Smooth muscle cell (in vitro differentiated cells): ENCODE measurements at regions not wholly inside any gene's neighbourhood (a gene's known extent, or its start where the extent isn't known, plus 50 kb on each side); places are given as distances from the start of the nearest gene placed in this dataset.

Source experiments
- DNase-seq: peaks from one replicate; lab custom pipeline; 2025; ENCODE audit not compliant: unreplicated experiment; lab: John Stamatoyannopoulos, UW
- H2AFZ ChIP-seq: fragments of 200-600 bp; sonication (generic); 2 replicates; pipeline ENCODE4 v1.6.0; 2016; ENCODE audit warnings: antibody characterized with exemption, low read depth, mild to moderate bottlenecking
- H3F3A ChIP-seq: fragments of 200-600 bp; sonication (generic); 2 replicates; pipeline ENCODE4 v1.6.0; 2017; ENCODE audit warnings: antibody characterized with exemption, low read depth
- H3K27ac ChIP-seq: fragments of 200-600 bp; sonication (generic); 2 replicates; pipeline ENCODE4 v1.5.1; 2016; ENCODE audit warnings: low read depth, mild to moderate bottlenecking
- H3K27me3 ChIP-seq: fragments of 200-600 bp; sonication (generic); 2 replicates; pipeline ENCODE4 v1.6.1; 2016; ENCODE audit warnings: low read depth, mild to moderate bottlenecking
- H3K36me3 ChIP-seq: fragments of 200-600 bp; sonication (generic); 2 replicates; pipeline ENCODE4 v1.5.1; 2016; ENCODE audit warnings: low read depth
- H3K4me1 ChIP-seq: fragments of 200-600 bp; sonication (generic); 2 replicates; pipeline ENCODE4 v1.5.1; 2016; ENCODE audit warnings: low read depth
- H3K4me2 ChIP-seq: fragments of 200-600 bp; sonication (generic); 2 replicates; pipeline ENCODE4 v1.6.0; 2016; ENCODE audit warnings: mild to moderate bottlenecking
- H3K4me3 ChIP-seq: fragments of 200-600 bp; sonication (generic); 2 replicates; pipeline ENCODE4 v1.5.1; 2016; ENCODE audit warnings: mild to moderate bottlenecking
- H3K79me2 ChIP-seq: fragments of 200-600 bp; sonication (generic); 2 replicates; pipeline ENCODE4 v1.6.0; 2016; ENCODE audit warnings: low read depth, mild to moderate bottlenecking
- H3K9ac ChIP-seq: fragments of 200-600 bp; sonication (generic); 2 replicates; pipeline ENCODE4 v1.6.0; 2016; ENCODE audit warnings: low read depth
- H3K9me3 ChIP-seq: fragments of 200-600 bp; sonication (generic); replicated peaks from 2 replicates; pipeline ENCODE4 v1.5.1; 2016; ENCODE audit warnings: low read depth
- H4K20me1 ChIP-seq: fragments of 200-600 bp; sonication (generic); 2 replicates; pipeline ENCODE4 v1.6.0; 2016; ENCODE audit warnings: low read depth
- WGBS: methylation state at CpG from one replicate; pipeline ENCODE4 v1.1.7; 2016; ENCODE audit warnings: low lambda C conversion rate; 5-methylcytosine and 5-hydroxymethylcytosine counted together
- TF ChIP-seq, protein P1 (sequence below): fragments of 200-600 bp; sonication (generic); IDR thresholded peaks from 2 replicates; pipeline ENCODE4 v1.5.1; 2017; ENCODE audit warnings: borderline replicate concordance, mild to moderate bottlenecking, antibody characterized with exemption; ENCODE audit not compliant: insufficient read depth, poor library complexity, severe bottlenecking

DNA sequence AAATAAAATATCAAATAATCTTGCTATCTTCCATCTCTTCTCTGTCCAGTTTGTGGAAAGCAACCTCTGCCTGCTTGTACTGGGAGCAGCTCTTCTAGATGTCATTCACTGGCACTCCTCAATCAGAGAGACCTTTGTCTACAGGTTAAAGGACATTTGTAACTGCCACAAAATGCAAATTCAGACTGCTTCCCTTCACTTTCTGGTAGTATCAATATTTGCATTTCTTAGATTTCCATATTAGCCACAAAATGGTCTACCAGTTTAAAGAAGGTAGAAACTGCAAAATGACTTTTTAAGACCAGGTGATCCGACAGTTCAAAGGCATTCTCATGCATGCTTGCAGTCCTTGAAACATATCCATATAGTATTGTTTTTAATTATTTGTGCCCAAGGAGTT lies 51.7 kb upstream of the RCN1 start:
- Histone ChIP-seq H3K36me3 (no peaks in the 10 kb centered on the region), H2AFZ (no peak overlapping the region), H3K27ac (no peak overlapping the region), H3K4me1 (no peaks in the 10 kb centered on the region), H3K4me3 (no peak overlapping the region), H3K27me3 (peaks cover 7% of the 10 kb centered on the region), H3K4me2 (no peak overlapping the region), H4K20me1 (no peaks in the 10 kb centered on the region), H3K79me2 (no peaks in the 10 kb centered on the region), H3F3A (no peaks in the 10 kb centered on the region), H3K9ac (no peak overlapping the region), H3K9me3 (no peaks in the 10 kb centered on the region)
- no peak for DNase-seq
- TF ChIP-seq, protein P1, sequence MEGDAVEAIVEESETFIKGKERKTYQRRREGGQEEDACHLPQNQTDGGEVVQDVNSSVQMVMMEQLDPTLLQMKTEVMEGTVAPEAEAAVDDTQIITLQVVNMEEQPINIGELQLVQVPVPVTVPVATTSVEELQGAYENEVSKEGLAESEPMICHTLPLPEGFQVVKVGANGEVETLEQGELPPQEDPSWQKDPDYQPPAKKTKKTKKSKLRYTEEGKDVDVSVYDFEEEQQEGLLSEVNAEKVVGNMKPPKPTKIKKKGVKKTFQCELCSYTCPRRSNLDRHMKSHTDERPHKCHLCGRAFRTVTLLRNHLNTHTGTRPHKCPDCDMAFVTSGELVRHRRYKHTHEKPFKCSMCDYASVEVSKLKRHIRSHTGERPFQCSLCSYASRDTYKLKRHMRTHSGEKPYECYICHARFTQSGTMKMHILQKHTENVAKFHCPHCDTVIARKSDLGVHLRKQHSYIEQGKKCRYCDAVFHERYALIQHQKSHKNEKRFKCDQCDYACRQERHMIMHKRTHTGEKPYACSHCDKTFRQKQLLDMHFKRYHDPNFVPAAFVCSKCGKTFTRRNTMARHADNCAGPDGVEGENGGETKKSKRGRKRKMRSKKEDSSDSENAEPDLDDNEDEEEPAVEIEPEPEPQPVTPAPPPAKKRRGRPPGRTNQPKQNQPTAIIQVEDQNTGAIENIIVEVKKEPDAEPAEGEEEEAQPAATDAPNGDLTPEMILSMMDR, result no peak
- WGBS, result 87% methylated on average over 1 of the region's 1 CpG

DNA sequence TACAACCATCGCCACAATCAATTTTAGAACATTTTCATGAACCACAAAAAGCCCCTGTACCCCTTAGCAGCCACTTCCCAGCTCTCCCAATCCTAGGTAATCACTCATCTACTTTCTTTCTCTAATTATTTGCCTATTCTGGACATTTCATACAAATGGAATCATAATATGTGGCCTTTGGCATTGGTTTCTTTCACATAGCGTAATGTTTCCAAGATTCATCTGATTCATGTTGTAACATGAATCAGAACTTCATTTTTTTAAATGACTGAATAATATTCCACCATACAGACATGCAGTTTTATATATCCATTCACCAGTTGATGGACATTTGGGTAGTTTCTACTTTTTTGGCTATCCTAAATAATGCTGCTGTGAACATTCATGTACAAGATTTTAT lies 56.2 kb upstream of the RCN1 start:
- no peaks in the 10 kb centered on the region for H4K20me1 ChIP-seq
- H3F3A ChIP-seq, result no peaks in the 10 kb centered on the region
- peak overlapping the region; percentile 28 for H3K27ac ChIP-seq
- H2AFZ ChIP-seq, result no peak overlapping the region
- no peaks in the 10 kb centered on the region for H3K36me3 ChIP-seq
- TF ChIP-seq, protein P1, result no peak
- no peak for DNase-seq
- H3K4me1 ChIP-seq, result no peaks in the 10 kb centered on the region
- peak overlapping the region; percentile 7 for H3K4me2 ChIP-seq
- WGBS, result 91% methylated on average over 2 of the region's 2 CpGs
- no peaks in the 10 kb centered on the region for H3K9me3 ChIP-seq
- H3K9ac ChIP-seq, result no peak overlapping the region
- no peak overlapping the region for H3K4me3 ChIP-seq
- peaks cover 7% of the 10 kb centered on the region for H3K27me3 ChIP-seq
- no peaks in the 10 kb centered on the region for H3K79me2 ChIP-seq

DNA sequence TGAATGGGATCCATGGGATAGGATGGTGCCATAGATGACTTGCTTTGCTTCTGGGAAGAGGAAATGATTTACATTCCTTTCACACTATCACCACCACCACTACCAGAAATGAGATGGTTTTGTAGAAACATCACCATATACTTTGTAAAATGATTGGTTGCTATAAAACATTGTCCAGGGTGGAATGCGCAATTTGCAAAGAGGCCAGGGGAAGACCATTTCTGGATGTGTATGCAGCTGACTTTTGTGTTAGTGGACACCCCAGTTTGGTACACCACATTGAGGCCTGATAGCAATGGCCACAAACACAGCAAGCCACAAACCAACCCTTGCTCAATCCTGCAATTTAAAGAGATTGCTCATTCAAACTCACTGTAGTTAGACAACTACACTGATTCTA lies 56.7 kb upstream of the RCN1 start:
- Histone ChIP-seq H3K27ac (no peak overlapping the region), H3K9me3 (no peaks in the 10 kb centered on the region), H3K27me3 (peaks cover 3% of the 10 kb centered on the region), H4K20me1 (no peaks in the 10 kb centered on the region), H3K4me2 (no peak overlapping the region), H3F3A (no peaks in the 10 kb centered on the region), H3K79me2 (no peaks in the 10 kb centered on the region), H2AFZ (no peak overlapping the region), H3K36me3 (no peaks in the 10 kb centered on the region), H3K9ac (no peak overlapping the region), H3K4me3 (no peak overlapping the region), H3K4me1 (no peaks in the 10 kb centered on the region)
- no peak for DNase-seq
- TF ChIP-seq, protein P1, result no peak
- 79% methylated on average over 1 of the region's 1 CpG for WGBS

DNA sequence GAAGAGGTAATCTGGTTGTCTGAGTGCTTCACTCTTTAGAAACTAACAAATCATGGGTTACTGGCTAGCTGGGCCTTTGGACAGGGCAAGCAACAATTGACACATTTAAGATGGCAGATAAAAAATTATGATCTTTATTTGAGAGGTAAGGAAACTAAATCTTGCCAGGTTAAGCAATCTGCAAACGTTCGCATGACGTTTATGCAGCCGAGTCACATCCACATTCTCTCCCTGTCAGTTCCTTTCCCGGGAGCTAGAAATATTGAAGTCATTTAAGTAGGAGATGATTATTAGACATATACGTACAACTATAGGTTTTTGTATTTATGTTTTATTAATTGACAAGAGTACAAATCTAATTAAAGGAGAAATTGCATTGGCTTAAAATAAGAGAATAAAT lies 57.4 kb upstream of the RCN1 start:
- DNase-seq, result no peak

More for the DNA sequence above, 57.4 kb upstream of the RCN1 start:
- Histone ChIP-seq H3K27ac (no peak overlapping the region), H3K4me2 (no peak overlapping the region), H3K79me2 (no peaks in the 10 kb centered on the region), H3K4me1 (no peaks in the 10 kb centered on the region), H3K9me3 (no peaks in the 10 kb centered on the region), H2AFZ (no peak overlapping the region), H3F3A (no peaks in the 10 kb centered on the region), H3K4me3 (no peak overlapping the region), H3K36me3 (no peaks in the 10 kb centered on the region), H3K27me3 (no peaks in the 10 kb centered on the region), H3K9ac (no peak overlapping the region), H4K20me1 (no peaks in the 10 kb centered on the region)
- TF ChIP-seq, protein P1, result no peak
- WGBS, result 83% methylated on average over 6 of the region's 6 CpGs
